Sciatic nerve (tissue), 2 donors: ENCODE measurements at regions not wholly inside any gene's neighbourhood (a gene's known extent, or its start where the extent isn't known, plus 50 kb on each side); places are given as distances from the start of the nearest gene placed in this dataset.

ENCODE experiments used
- ATAC-seq: fragments of 200-7000 bp; cut with Tn5 transposase; one replicate; pipeline ENCODE4 v1.9.1; 2020; ENCODE audit warnings: mild to moderate bottlenecking, moderate library complexity
- DNase-seq: peaks from one replicate; pipeline ENCODE4 v3.0.0-alpha.2; 2020; ENCODE audit warnings: low spot score
- intact Hi-C: fragments of 100-400 bp; cut with DNase I; formaldehyde crosslinking; loops from one replicate; pipeline ENCODE4 v1.14.2; 2022
- donor health status: DM: no; HTN: no; CAD: no.
- donor health status: DM: no; HTN: no; CAD: no.

DNA sequence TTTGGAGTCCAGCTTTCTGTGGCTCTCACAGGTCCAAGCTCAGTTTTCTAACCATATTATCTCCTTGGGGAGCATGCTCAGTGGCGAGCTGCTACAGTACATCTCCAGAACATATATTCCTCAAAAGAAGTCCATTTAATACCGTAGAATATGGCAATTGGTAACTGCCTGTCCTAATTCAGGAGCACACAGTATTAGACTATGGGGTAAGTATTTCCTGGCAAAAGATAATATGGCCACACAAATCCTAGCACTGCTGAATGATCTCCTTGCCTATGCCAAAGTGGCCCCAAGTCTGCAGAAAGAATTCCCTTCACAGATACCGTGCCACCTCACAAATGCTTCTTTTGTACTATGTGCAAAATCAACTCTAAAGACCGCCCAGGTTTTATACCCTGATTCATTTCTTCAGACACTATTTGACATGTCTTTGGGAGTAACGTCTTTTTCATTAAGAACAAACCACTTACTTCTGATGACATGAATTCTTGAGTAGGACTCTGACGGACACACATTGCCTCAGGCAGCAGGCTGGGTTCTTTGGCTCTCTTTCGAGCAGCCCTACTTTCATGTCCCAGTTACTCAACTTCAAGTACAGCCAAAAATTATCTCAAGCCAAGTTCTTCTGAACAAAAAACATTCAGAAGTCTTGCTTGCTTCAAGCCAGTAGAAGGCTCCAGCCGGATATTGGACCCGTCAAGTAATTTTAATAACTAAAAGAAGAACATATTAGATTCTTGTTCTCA, 368.3 kb upstream of the DCBLD2 start:
- DNase-seq (no peak), ATAC-seq (peak; percentile 91)
- intact Hi-C loops = no loop called here

DNA sequence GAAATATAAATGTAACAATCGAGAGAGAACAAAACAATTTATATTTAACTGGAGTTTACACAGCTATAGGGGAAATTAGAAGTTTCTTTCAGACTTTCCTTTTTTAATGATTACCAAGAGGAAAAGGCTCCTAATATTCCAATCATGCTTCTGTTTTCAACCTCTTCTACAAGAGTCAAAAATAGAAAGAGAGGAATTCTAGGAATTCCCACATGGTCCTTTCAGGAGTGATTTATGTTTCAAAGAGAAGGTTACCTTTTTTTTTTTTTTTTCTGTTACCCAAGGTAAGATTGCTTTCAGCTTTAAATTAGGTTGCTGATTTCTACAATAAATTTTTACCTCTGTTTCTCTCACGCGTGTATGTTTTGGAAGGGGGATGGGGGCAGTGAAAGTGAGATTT, 355.3 kb upstream of the DCBLD2 start:
- DNase-seq (no peak), ATAC-seq (no peak)
- intact Hi-C loops = no loop called here

DNA sequence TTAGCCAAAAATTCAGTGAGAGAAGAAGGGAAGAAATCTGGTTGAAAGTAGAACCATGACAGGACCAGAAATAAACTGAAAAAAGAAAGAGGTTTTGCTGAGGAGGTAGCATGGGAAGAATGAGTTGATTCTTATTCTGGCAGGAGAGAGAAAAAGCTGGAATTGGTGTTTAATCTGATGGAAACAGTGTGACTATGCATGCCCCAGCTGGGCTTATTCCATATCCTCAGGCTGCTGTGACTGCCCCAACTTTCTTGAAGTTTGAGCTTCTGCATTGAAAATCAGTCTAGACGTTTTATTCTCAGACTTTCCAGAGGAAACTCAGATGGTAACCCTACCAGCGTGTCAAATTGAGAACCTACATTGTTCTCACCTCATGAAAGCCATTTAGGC, 352.5 kb upstream of the DCBLD2 start:
- DNase-seq = no peak
- ATAC-seq = no peak
- intact Hi-C loops = no loop called here

DNA sequence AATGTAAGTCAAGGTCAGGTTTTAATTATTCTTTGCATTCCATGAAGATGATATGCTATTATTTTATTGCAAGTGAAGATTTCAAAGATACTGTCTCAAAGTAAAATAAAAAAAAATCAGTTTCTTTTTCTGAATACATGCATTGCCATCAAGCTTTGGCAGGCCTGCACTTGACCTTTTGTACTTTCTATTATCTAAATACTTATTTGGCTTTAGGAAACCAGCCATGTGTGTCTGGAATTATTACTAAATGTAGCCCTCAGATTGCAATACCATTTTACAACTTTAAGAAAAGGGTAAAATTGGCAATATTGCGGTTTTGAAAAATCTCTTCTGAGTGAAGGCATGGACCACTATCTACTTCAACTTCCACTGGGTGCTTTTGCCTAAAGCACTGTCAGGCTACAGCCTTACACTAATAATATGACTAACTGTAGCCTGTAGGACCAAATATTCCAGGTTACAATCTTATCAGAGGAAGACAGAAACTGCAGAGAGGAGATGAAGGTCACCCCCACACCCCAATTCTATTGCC, 349.4 kb upstream of the DCBLD2 start:
- peak; percentile 39 for ATAC-seq

DNA sequence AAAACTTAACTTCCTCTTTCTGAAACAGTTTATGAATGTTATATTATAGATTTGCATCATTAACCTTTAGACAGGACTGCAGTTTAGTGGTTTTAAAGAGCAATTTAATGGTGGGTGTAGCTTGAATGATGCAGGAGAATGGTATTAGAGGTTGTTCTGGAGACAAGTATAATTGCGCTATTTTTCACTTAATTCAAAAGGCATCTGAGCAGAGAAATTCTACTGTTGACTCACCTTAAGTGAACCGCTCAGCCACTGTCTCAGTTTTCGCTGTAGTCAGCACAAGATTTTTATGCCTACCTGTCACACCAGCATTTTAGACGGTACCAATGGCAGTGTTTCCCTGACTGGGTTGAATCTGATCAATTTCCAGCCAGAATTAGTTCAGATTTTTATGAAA, 348.8 kb upstream of the DCBLD2 start:
- no peak for ATAC-seq
- intact Hi-C loops = no loop called here
- no peak for DNase-seq

More for the DNA sequence above, 349.4 kb upstream of the DCBLD2 start:
- no peak for DNase-seq
- intact Hi-C loops = no loop called here

DNA sequence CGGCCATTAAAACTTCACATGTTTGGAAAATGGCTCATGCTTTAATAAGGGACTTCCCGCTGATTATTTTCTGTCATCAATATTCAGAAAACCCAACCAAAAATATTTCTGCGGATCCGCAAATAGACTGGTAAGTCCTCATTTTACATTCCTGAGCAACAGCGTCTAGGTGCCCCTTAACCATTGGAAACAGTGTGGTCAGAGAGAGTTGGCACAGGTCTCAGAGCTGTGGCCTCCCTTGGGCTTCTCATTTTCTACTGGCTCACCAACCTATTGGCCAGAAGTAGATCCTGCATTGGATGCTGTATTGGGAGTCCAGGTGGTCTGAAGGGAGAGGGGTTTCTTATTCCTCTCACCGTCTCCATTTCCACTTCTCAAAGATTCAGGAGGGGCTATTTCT, 348.1 kb upstream of the DCBLD2 start:
- intact Hi-C loops = loop anchor here (10.0 kb wide), 1 partner anchor 605 kb away; no protein-coding TSS in a partner anchor
- ATAC-seq (peak; percentile 41), DNase-seq (no peak)

DNA sequence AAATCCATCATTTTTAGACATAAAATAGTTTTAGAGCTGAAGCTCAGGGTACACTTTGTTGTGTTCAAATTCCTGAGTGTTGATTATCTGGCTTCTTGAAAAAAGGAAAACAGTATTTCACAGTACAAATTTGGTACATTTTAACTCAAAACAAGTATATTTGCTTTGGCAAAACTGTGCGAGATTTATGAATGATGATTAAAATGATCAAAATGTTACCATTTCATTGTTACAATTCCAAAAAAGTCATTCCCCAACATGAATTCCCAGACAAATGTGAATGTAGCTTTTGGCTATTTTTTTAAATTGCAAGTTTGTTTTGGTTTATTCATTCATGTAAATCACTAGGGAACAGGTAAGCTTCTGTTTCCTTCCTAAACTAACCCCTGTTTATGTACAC, 347.4 kb upstream of the DCBLD2 start:
- DNase-seq (no peak), ATAC-seq (peak; percentile 44)
- intact Hi-C loops = loop anchor here (10.0 kb wide), 1 partner anchor 604 kb away; no protein-coding TSS in a partner anchor

DNA sequence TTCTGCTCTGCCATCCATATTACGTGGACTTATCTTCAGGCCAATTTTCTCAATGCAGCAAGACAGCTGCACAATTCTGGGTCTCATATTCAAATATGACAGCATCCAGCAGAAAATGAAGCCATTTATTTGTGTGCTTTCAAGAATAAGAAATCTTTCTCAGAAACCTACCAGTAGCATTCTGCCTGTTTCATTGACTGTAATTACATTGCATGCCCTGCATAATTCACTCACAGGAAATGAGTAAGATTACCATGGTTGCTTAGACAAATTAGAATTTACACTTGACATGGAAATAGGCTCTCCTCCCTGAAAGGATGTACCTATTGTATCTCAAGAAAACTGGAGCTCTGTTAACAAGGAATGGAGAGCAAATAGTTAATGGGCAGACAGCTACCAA, 346.6 kb upstream of the DCBLD2 start:
- no peak for DNase-seq
- no peak for ATAC-seq
- intact Hi-C loops = loop anchor here (10.0 kb wide), 1 partner anchor 603 kb away; no protein-coding TSS in a partner anchor

DNA sequence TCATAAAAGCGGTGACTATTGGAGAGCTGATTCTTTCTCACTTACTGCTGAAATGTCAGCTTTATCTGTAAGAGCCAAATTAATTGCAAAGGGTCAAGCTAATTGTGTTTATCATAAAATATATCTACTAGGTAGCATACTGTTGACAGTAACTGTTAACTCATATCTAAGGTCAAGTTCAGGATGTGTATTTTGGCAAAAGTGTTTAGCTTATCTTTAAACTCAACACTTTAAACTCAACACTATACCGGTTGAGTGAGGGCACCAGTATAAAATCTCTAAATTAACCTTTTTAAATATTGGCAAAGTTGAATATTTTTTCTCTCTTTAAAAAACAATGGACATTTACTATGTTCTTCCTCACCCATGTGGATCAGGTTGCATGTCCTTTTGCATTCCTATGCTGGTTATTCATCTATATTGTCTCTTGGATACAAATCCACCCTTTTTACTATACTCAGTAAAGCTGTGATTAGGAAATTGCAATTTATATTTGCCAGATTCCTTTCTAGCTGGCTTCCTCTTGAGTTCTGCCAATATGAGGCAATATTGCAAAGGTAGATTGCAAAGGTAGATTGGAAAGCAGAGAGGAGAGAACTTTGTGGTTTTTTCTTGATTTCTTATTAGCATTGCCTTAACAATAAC, 344.6 kb upstream of the DCBLD2 start:
- intact Hi-C loops = loop anchor here (10.0 kb wide), 1 partner anchor 601 kb away; no protein-coding TSS in a partner anchor
- DNase-seq (no peak), ATAC-seq (no peak)

DNA sequence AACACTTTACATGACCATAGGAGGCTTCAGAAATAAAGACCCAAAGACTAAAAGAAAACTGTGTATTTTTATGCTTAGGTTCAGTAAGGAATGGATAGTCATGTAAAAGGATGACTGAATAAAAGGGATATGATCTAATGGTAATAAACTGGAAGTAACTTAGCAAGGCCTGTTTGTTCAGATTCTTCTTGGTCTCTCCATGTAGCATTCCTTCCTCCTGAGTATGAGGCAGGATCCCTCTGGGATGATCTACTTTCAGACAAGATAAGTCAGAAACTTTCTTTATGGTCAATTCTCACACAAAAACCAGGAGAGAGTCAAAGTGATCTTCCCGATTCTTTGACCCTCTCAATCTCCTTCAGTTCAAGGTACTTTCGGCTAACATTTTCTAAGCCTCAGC, 340.8 kb upstream of the DCBLD2 start:
- ATAC-seq = no peak
- intact Hi-C loops = loop anchor here (10.0 kb wide), 1 partner anchor 597 kb away; no protein-coding TSS in a partner anchor

DNA sequence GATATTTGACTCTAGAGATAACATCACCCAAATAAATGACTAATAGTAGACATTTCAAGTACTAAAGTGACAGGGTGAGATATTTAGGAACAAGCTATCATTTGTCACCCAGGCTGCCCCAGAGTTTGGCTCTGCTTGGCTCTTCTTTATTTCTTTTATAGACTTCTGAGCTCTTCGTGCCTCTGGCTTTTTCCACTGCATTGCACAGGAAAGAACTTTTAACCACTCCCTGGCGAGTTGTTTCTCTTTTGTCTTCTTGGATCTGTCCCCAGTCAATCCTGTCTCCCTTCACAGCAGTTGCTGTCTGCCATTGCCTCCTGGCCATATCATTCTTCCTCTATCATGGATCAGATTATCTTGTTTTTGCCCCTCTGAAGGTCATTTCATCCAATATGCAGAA, 339.2 kb upstream of the DCBLD2 start:
- intact Hi-C loops = loop anchor here (10.0 kb wide), 1 partner anchor 596 kb away; no protein-coding TSS in a partner anchor
- ATAC-seq = no peak
- DNase-seq = no peak

More for the DNA sequence above, 340.8 kb upstream of the DCBLD2 start:
- DNase-seq = no peak

DNA sequence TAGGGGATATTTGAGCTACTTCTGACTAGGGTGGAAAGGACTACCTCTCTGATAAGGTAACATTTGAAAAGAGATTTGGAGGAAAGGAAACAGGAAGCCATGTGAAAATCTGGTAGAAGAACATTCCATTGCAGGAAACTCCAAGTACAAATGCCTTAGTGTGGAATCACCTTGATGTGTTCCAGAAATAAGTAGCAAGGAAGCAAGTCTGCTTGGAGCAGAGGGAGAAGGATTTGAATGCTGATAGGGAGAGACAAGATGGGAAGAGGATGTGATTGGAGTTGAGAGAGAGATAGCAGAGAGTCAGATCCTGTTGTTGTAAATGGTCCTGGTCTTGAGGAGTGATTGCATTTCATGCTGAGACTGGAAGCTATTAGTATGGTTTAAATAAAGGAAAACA, 335.1 kb upstream of the DCBLD2 start:
- ATAC-seq (no peak), DNase-seq (no peak)
- intact Hi-C loops = no loop called here

DNA sequence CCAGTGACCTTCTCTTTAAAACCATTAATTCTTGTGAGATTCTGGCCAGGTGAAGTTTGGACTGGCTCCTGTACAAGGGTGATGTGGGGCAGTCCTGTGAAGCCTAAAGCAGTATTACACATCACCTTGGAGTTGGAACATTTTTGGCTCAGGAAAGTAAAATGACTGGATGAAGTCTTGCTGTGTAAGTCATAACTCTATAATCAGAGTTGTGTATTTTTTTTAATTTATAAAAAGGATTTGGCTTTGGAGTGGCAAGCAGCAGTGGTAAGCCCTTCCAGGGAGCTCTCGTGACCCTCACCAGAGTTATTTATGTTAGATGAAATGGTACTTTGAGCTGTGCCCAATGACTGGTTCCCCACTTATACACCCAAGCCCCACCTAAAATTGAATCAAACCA, 331.2 kb upstream of the DCBLD2 start:
- ATAC-seq = no peak
- intact Hi-C loops = no loop called here
- no peak for DNase-seq

DNA sequence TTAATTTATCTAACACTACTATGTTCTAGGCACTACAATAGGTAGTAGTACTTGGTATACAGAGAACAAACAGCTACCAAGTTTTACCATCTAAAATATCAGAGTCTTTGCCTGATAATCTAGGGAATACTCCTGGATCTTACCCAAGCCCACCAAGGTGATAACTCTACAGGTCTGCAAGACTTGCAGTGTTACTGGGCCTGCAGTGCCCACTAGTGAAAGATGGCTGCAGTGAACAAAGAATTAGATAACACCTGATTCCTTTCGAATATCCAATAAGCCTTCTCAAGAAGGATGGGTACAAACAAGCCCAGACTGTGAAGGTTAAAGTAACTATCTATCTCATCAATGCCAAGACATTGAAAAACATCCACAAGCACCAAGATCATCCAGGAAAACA, 317.0 kb upstream of the DCBLD2 start:
- DNase-seq (no peak), ATAC-seq (no peak)
- intact Hi-C loops = no loop called here

DNA sequence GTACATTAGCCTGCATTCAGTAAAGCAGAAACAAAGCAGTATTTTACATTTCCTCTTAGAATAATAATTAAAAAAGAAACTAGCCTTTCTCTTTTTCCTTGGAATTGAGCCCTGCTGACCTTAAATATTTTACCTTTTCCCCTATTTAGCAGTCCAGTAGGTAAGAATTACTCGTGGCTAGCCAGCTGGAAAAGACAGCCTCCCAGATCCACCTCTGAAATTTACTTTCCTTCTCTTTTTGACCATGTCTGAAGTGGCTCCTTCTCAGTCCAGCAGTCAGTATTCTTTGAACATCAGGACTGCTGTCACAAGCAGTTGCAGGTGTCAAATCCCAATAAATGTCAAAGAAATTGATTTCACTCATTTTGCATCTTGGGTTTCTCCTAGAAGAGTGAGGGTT, 311.5 kb upstream of the DCBLD2 start:
- intact Hi-C loops = no loop called here
- ATAC-seq (no peak), DNase-seq (no peak)

DNA sequence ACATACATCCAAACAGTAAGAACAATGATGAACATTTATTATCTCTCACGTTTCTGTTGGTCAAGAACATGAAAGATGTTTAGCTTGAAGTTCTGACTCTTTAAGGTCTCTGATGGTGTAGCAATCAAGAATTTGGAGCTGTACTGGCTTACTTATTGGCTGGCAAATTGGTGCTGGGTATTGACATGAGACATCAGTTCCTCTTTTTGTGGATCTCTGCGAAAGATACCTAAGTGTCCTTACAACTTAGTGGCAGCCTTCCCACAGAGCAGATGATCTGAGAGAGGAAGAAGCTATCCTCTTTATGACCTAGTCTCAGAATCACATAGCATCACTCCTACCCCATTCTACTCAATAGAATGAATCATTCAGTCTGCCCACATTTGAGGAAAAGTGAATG, 309.8 kb upstream of the DCBLD2 start:
- intact Hi-C loops = no loop called here
- ATAC-seq (no peak), DNase-seq (no peak)

DNA sequence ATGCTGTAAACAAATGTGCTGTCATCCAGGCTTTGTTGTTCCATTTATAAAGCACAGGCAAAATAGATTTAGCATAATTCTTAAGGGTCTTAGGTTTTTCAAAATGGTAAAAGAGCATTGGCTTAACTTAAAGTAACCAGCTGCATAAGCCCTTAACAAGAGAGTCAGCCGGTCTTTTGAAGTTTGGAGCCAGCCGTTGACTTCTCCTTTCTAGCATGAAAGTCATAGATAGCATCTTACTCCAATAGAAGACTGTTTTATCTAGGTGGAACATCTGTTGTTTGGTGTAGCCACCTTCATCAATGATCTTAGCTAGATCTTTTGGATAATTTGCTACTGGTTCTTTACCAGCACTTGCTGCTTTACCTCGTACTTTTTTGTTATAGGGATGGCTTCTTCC, 297.5 kb upstream of the DCBLD2 start:
- no peak for DNase-seq
- intact Hi-C loops = no loop called here
- no peak for ATAC-seq

DNA sequence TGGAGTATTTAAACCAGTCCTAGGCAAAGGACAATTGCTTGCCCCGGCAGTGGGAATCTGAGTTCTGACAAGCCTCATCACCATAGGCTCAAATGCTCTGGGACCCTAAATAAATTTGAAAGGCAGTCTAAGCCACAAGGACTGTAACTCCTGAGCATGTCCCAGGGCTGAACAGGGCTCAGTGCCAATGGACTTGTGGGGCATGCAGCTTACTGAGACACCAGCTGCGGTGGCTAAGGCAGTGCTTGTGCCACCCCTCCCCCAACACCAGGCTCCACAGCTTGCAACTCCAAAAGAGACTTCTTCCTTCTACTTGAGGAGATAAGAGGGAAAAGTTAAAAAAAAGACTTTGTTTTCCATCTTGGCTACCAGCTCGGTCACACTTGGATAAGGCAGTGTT, 289.7 kb upstream of the DCBLD2 start:
- ATAC-seq = no peak
- DNase-seq = no peak
- intact Hi-C loops = no loop called here

DNA sequence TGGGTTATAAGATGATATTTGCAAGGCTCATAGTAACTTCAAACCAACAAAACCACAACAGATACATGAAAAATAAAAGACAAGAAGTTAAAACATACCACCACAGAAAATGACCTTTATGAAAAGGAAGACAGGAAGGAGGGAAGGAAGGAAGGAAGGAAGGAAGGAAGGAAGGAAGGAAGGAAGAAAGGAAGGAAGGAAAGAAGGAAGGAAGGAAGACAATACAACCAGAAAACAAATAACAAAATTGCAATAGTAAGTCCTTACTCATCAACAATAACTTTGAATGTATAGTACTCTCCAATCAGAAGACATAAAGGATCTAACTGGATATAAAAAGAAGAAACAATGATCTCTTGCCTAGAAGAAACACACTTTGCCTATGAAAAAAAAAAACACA, 287.4 kb upstream of the DCBLD2 start:
- DNase-seq (no peak), ATAC-seq (no peak)
- intact Hi-C loops = no loop called here

DNA sequence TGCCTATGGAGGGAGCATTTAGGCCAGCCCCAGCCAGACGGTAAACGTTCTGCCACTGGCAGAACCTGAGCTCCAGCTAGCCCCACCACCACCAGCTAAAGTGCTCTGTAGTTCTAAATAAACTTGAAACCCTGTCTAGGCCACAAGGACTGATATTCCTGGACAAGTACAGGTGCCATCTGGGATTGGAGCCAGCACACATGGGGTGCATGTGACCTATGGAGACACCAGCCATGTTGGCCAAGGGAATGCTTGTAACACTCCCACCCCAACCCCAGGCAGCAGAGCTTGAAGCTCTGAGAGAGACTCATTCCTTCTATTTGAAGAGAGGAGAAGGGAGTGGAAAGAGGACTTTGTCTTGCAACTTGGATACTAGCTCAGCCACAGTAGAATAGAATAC, 284.5 kb upstream of the DCBLD2 start:
- DNase-seq (no peak), ATAC-seq (no peak)
- intact Hi-C loops = no loop called here
